HG02943 (cell line): ENCODE measurements at regions not wholly inside any gene's neighbourhood (a gene's known extent, or its start where the extent isn't known, plus 50 kb on each side); places are given as distances from the start of the nearest gene placed in this dataset.
"Not testable (repeated sequence)": the region's sequence is repeated elsewhere in the genome, so short reads cannot be mapped to it uniquely, and the experiment has no call there.

ENCODE experiments used
- ATAC-seq: cut with Tn5 transposase; IDR thresholded peaks from one replicate; pipeline ENCODE4 v1.9.1; 2021; ENCODE audit warnings: mild to moderate bottlenecking, low read depth, moderate library complexity; ENCODE audit not compliant: unreplicated experiment

DNA sequence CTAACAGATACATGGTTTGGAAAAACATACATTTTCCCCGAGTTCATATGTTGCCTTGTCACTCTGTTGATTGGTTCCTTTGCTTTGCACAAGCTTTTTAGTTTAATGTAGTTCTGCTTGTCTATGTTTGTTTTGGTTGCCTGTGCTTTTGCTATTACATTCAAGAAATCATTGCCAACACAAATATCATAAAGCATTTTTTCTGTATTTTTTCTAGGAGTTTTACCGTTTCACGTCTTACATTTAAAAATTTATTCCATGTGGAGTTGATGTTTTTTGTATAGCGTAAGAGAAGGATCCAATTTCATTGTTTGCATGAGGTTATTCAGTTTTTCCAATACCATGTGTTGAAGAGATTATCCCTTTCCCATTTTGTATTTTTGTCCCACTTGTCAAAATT lies 941.9 kb upstream of the ADAMTS5 start:
- not testable (repeated sequence) for ATAC-seq

DNA sequence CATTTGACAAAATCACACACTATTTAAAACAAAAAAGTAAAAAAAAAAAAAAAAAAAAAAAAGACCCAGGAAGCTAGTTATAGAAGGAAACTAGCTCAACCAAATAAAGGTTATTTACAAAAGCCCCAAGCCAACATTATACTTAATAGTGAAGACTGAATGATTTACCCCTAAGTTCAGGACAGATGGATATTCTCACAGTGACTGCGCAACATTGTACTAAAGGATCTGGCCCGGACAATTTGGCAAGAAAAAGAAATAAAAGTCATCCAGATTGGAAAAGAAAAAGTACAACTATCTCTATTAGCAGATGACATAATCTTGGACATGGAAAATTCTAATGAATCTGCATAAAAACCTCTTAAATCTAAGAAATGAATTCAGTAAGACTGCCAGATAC lies 936.0 kb upstream of the ADAMTS5 start:
- ATAC-seq = not testable (repeated sequence)

- not testable (repeated sequence) for ATAC-seq
Measured at GRCh38 chr21:27893619-27894018, 926.7 kb upstream of the ADAMTS5 start.

GRCh38 chr21:27891495-27891894 lies 924.6 kb upstream of the ADAMTS5 start:
- ATAC-seq = not testable (repeated sequence)

DNA sequence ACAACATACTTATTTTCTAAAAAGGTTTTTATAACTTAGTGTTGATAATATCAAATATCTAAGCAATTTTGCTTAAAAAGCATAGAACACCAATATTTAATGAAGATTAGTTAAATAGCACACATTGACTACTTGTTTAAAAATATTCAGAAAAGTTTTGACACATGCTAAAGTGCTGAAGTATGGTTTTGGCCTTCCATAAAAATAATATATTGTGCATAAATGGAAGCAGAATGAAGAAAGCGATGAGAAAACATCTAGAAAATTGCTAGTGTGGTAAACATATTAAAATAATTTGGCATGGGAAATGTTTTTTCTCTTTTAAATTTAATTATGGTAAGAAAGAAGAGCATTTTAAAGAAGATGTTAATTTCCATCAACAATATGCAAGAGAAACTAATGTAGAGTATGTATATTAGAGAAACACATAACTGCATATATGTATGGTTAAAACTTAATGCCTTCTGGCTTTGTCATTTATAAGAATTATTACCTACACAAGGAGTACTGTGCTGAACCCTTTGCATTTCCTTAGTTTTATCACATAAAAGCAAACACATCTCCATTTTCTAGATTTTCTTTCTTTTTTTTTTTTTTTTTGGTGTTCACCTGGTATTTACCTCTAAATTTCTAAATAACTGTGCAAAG lies 921.0 kb upstream of the ADAMTS5 start:
- ATAC-seq = not testable (repeated sequence)

- ATAC-seq = no peak
Measured at GRCh38 chr21:27885296-27885711, 918.4 kb upstream of the ADAMTS5 start.

DNA sequence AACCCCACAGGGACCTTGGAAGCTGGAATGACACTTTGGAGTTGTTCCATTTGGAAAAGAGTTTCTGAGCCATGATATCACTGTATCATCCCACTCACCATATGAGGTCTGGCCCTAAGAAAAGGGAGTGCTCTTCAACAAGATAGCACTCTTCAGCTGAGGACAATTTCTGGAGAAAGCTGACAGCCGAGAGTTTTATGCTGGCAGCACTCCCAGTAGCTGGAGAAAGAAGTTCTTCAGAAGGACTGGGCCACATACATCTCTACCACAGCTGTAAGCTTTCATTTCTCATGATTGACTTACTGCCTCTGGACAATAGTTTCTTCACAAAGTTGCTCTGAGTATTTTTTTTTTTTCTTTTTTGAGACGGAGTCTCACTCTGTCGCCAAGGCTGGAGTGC lies 914.4 kb upstream of the ADAMTS5 start:
- ATAC-seq = not testable (repeated sequence)

GRCh38 chr21:27872411-27872810 lies 905.5 kb upstream of the ADAMTS5 start:
- ATAC-seq = not testable (repeated sequence)

DNA sequence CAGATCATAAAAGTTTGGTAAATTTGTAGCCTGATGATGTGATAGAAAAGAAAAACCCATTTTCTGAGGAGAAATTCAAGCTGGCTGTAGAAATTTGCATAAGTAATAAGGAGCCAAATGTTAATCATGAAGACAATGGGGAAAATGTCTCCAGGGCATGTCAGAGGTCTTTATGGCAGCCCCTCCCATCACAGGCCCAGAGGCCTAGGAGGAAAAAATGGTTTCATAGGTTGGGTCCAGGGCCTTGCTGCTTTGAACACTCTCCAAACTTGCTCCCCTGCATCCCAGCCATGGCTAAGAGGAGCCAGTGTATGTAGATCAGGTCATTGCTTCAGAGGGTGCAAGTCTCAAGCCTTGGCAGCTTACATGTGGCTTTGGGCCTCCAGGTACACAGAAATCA lies 903.9 kb upstream of the ADAMTS5 start:
- ATAC-seq = not testable (repeated sequence)

DNA sequence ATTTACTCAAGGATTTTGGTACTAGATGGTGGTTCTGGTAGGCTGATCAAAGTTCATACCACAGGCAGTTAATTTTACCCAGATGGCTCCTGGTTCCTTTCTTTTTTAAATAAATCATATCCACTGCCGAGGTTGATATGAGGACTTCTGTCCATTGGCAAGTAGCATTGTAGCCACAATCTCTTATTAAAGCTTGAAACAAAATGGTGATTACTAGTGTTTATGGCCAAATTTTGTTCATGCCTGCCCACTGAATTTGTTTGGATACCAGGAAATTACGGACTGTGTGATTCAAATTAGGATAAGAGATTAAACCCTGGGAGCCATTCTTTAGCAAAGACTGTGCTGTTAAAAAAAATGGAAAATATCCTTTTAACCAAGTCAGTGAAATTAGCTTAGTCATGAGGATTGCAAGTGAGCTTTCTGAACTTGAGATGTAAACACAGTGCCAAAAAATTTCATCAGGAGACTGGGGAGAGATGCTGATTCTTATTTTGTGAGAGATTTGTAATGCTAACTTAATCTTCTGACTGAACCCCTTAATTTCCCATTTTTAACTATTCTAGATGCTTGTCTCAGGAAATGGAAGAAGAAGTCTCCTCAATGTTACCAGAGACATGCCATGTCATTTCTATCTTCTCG lies 893.5 kb upstream of the ADAMTS5 start:
- not testable (repeated sequence) for ATAC-seq

GRCh38 chr21:27858053-27858825 lies 891.4 kb upstream of the ADAMTS5 start:
- ATAC-seq = not testable (repeated sequence)

DNA sequence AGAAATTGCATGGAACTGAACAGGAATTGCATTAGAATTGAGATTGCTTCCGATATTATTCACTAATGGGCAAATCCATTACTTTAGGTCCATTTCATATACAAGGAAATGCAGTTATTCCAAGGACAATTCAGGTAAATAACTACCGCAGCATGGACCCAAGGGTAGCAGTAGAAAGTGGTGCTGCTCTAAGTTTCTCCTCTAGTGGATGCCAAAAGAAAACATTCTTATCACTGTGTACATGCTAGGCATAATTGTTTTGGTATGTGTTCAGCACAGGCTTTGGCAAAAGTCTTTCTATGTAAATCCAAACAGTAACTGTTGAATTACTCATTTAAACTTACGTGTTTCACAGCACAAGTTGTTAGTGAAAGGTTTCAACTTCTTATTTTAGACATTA lies 890.1 kb upstream of the ADAMTS5 start:
- ATAC-seq = not testable (repeated sequence)

- ATAC-seq = no peak
Measured at GRCh38 chr21:27841084-27841672, 874.3 kb upstream of the ADAMTS5 start.

GRCh38 chr21:27840262-27840661 lies 873.4 kb upstream of the ADAMTS5 start:
- no peak for ATAC-seq

DNA sequence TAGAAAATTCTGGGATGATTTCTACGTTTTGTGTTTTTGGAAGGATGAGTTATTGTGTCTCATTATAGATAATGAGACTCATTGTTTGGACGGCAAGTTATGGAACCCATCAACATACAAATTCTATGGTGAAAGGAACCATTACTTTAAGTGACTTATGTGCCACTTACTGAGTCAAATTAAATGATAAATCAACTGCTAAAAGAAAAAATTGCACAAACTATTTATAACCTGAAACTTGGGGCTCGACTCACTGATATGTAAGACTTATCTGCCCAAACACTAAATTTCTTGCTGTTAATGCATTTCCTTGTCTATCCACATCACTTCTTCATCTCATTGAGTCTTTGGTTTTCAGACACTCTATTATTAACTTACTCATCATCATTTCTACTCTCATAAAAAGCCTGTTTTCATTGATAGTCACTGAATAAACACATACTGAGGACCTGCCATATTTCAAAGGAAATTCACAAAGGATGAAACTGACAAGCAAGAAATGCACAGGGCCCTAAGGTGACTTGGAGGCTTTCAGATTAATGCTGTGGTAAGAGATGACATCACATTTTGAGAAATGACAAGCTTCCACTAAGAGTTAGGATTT lies 872.7 kb upstream of the ADAMTS5 start:
- ATAC-seq = no peak

- no peak for ATAC-seq
Measured at GRCh38 chr21:27838573-27838972, 871.7 kb upstream of the ADAMTS5 start.

DNA sequence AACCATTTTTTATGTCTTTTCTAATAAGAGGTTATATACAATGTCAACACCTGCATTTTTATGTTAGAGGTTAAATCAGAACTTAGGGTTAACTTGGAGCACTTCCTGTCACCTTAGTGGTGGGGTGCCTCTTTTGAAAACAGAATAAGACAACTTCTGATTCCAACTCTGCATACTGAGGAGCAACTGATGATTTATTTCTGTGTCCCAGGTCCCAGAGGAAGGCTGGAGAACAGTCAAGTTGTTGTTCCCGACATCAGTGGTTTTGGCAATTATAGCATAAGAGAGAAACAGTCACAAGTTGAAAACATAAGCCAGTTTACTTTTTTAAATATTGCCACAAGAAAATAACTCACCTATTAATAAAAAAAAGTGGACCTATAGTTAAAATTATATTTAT lies 871.0 kb upstream of the ADAMTS5 start:
- no peak for ATAC-seq

- ATAC-seq = no peak
Measured at GRCh38 chr21:27833298-27833697, 866.4 kb upstream of the ADAMTS5 start.

DNA sequence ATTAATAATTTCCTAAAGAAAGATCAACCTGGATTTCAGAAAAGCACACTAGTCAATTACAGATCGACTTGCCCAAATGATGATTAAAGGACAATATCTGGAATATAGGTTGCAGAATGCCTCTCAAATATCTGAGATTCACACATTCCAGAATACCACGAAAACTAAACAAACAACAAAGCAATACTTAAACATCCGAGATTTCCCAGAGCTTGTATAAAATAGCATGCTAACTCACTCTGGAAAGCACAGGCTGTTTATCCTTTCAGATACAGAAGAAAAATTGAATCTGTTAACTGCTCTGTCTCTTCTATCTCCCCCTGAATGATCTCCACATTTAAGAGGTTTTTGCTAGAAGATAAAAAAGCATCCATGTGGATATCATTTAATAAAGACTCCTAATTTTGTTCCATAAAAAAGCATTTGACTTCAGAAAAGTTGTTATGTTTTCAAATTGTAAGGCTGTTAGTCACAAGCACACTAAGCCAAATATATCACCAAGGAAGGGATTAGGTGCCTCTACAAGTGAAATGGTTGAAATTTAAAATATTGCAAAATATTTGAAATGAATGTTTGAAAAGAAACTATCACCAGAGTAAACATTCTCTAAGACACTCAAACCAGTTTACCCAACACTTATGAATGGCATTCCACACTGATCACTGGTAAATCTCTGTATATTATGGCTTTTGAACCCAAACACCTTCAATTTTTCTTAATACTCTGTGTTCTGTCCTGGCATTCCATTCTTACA lies 865.1 kb upstream of the ADAMTS5 start:
- no peak for ATAC-seq

DNA sequence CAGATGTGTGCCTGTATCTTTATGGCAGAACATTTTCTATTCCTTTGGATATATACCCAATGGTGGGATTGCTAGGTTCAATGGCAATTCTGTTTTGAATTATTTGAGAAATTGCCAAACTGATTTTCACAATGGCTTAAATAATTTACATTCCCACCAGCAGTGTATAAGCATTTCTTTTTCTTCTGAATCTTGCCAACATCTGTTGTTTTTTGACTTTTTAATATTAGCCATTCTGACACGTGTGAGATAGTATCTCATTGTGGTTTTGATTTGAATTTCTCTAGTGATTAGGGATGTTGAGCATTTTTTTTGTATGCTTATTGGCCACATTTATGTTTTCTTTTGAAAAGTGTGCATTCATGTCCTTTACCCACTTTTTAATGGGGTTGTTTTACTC lies 864.3 kb upstream of the ADAMTS5 start:
- no peak for ATAC-seq
